Activated T-cell treated with anti-CD3 and anti-CD28 coated beads for 24 hours (primary cell): ENCODE measurements at regions not wholly inside any gene's neighbourhood (a gene's known extent, or its start where the extent isn't known, plus 50 kb on each side); places are given as distances from the start of the nearest gene placed in this dataset.

ENCODE experiments used
- DNase-seq: peaks from one replicate; pipeline ENCODE4 v3.0.0-alpha.2; 2020; ENCODE audit warnings: low read depth

GRCh38 chr3:117955196-117955595, 1079.5 kb downstream of the IGSF11 start:
- DNase-seq, result no peak

- DNase-seq, result no peak
Measured at GRCh38 chr3:117958027-117958426, 1076.6 kb downstream of the IGSF11 start.

GRCh38 chr3:117962750-117963149, 1071.9 kb downstream of the IGSF11 start:
- no peak for DNase-seq

GRCh38 chr3:117963858-117964257, 1070.8 kb downstream of the IGSF11 start:
- DNase-seq, result no peak

GRCh38 chr3:117964814-117965213, 1069.8 kb downstream of the IGSF11 start:
- DNase-seq, result no peak

GRCh38 chr3:117977504-117978228, 1057.0 kb downstream of the IGSF11 start:
- DNase-seq, result no peak

GRCh38 chr3:117979466-117979865, 1055.2 kb downstream of the IGSF11 start:
- DNase-seq, result no peak

- no peak for DNase-seq
Measured at GRCh38 chr3:117987256-117987655, 1047.4 kb downstream of the IGSF11 start.

GRCh38 chr3:117989982-117990381, 1044.7 kb downstream of the IGSF11 start:
- DNase-seq, result no peak

GRCh38 chr3:117990627-117991026, 1044.0 kb downstream of the IGSF11 start:
- no peak for DNase-seq

GRCh38 chr3:117995842-117996437, 1038.7 kb downstream of the IGSF11 start:
- DNase-seq, result no peak

GRCh38 chr3:117997201-117998049, 1037.2 kb downstream of the IGSF11 start:
- peak; percentile 20 for DNase-seq

GRCh38 chr3:117998071-117998470, 1036.6 kb downstream of the IGSF11 start:
- DNase-seq, result no peak

- DNase-seq, result no peak
Measured at GRCh38 chr3:118000219-118000618, 1034.4 kb downstream of the IGSF11 start.

- DNase-seq, result no peak
Measured at GRCh38 chr3:118001380-118001779, 1033.3 kb downstream of the IGSF11 start.

GRCh38 chr3:118011910-118012309, 1022.7 kb downstream of the IGSF11 start:
- no peak for DNase-seq

GRCh38 chr3:118029049-118029448, 1005.6 kb downstream of the IGSF11 start:
- DNase-seq, result no peak

GRCh38 chr3:118036215-118036614, 998.4 kb downstream of the IGSF11 start:
- no peak for DNase-seq

GRCh38 chr3:118055381-118055780, 979.3 kb downstream of the IGSF11 start:
- DNase-seq, result no peak

- DNase-seq, result no peak
Measured at GRCh38 chr3:118057086-118057485, 977.6 kb downstream of the IGSF11 start.

GRCh38 chr3:118059096-118059495, 975.5 kb downstream of the IGSF11 start:
- DNase-seq, result no peak

- no peak for DNase-seq
Measured at GRCh38 chr3:118067439-118067838, 967.2 kb downstream of the IGSF11 start.

- DNase-seq, result no peak
Measured at GRCh38 chr3:118075873-118076272, 958.8 kb downstream of the IGSF11 start.
